ENCODE measurements at regions not wholly inside any gene's neighbourhood (a gene's known extent, or its start where the extent isn't known, plus 50 kb on each side); places are given as distances from the start of the nearest gene placed in this dataset.

DNA sequence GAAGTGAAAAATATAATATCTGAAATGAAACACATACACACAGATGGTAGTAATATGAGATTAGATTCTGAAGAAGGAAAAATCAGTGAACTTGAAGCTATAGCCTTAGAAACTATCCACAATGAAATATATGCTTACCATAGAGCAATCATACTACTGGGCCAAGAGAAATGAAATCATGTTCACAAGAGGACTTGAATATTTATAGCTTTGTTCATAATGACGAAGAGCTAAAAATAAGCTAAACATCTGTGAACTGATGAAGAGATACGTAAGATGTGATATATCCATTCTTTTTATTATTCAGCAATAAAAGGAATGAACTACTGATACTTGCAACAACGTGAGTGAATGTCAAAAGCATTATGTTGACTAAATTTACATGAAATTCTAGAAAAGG lies 92.6 kb upstream of the ALDH1B1 start:
- Histone ChIP-seq H3K4me3 (no peak overlapping the region), H3K27me3 (no peaks in the 10 kb centered on the region), H3K27ac (no peak overlapping the region), H3K36me3 (no peaks in the 10 kb centered on the region), H3K9me3 (no peaks in the 10 kb centered on the region), H4K20me1 (no peaks in the 10 kb centered on the region), H3K9ac (no peak overlapping the region), H3K4me1 (0 out of 2 replicates have a peak, but pooled peaks cover 4% of the 10 kb centered on the region), H3K4me2 (no peak overlapping the region)
- TF ChIP-seq Cebpa-rat (IDR thresholded peaks at IDR 0.05) = no peak

DNA sequence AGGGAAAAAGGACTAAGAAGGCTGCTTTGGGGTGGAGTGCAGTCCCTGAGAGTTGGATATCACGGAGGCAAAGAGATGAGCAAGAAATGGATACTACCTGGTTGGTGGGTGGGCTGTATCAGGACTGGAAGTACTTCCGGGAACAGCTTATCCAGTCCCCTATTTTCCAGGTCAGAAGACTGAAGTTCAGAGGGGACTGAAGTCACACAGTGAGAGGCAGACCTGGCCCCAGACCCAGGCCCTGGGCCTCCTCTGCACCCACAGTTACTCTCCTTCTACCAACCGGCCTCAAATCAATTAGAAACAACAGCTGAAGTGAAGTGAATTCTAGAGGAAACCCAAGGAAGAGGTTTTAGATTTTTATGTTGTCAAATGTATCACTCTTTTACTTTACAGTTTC lies 93.6 kb upstream of the ALDH1B1 start:
- Histone ChIP-seq H3K9me3 (no peaks in the 10 kb centered on the region), H3K36me3 (no peaks in the 10 kb centered on the region), H3K4me3 (no peak overlapping the region), H3K27me3 (no peaks in the 10 kb centered on the region), H3K27ac (no peak overlapping the region), H3K4me1 (0 out of 2 replicates have a peak, but pooled peaks cover 4% of the 10 kb centered on the region), H4K20me1 (no peaks in the 10 kb centered on the region), H3K9ac (no peak overlapping the region), H3K4me2 (no peak overlapping the region)
- no peak for TF ChIP-seq Cebpa-rat (IDR thresholded peaks at IDR 0.05)

GRCh38 chr9:38298503-38298902 lies 94.0 kb upstream of the ALDH1B1 start:
- TF ChIP-seq Cebpa-rat (IDR thresholded peaks at IDR 0.05) = no peak
- Histone ChIP-seq H3K36me3 (no peaks in the 10 kb centered on the region), H3K9ac (no peak overlapping the region), H3K9me3 (no peaks in the 10 kb centered on the region), H3K4me2 (no peak overlapping the region), H4K20me1 (no peaks in the 10 kb centered on the region), H3K4me1 (0 out of 2 replicates have a peak, but pooled peaks cover 4% of the 10 kb centered on the region), H3K27me3 (no peaks in the 10 kb centered on the region), H3K4me3 (no peak overlapping the region), H3K27ac (no peak overlapping the region)

DNA sequence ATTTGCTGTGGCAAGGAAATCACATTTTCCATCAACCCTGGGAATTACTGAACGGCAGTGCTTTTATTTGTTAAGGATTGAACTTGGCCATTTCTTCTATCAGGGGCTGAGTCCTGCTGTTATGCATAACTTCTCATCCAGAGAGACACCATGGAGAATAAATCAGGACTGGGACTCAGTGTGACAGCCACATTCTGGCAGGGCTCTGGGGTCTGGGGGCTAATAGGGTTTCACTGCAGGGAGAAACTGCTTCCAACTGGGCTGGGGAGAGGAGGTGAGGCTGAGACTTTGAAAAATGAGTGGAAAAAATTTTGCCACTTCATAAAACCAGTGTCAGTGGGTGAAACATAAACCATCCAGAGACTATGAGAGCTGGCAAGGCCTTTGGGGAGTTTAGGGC lies 95.7 kb upstream of the ALDH1B1 start:
- TF ChIP-seq Cebpa-rat (IDR thresholded peaks at IDR 0.05) = no peak

DNA sequence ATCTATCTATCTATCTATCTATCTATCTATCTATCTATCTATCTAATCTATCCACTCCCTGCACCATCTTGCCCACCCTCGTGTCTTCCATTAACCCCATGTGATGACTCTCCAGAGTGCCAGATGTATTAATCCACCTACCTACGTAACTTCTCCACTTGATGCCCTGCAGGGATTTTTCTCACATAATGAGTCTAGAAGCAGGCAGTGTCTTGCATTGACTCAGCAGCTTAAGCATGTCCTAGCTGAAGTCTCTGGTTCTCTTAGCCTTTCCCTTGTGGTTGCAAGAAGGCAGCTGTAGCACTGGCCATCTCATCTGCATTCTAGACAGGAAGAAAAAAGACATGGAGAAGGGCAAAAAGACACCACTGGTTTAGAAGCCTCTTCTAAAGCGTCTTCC lies 96.7 kb upstream of the ALDH1B1 start:
- Histone ChIP-seq H4K20me1 (no peaks in the 10 kb centered on the region), H3K9me3 (no peaks in the 10 kb centered on the region), H3K4me3 (no peak overlapping the region), H3K4me2 (no peak overlapping the region), H3K27me3 (no peaks in the 10 kb centered on the region), H3K9ac (no peak overlapping the region), H3K36me3 (no peaks in the 10 kb centered on the region), H3K27ac (no peak overlapping the region), H3K4me1 (0 out of 2 replicates have a peak, but pooled peaks cover 4% of the 10 kb centered on the region)
- TF ChIP-seq Cebpa-rat (IDR thresholded peaks at IDR 0.05) = no peak

More for the DNA sequence above, 95.7 kb upstream of the ALDH1B1 start:
- no peaks in the 10 kb centered on the region for H3K9me3 ChIP-seq
- no peak overlapping the region for H3K27ac ChIP-seq
- no peak overlapping the region for H3K9ac ChIP-seq
- H3K4me2 ChIP-seq = no peak overlapping the region
- H4K20me1 ChIP-seq = no peaks in the 10 kb centered on the region
- H3K36me3 ChIP-seq = no peaks in the 10 kb centered on the region
- no peaks in the 10 kb centered on the region for H3K27me3 ChIP-seq
- no peak overlapping the region for H3K4me3 ChIP-seq
- H3K4me1 ChIP-seq = 0 out of 2 replicates have a peak, but pooled peaks cover 4% of the 10 kb centered on the region

DNA sequence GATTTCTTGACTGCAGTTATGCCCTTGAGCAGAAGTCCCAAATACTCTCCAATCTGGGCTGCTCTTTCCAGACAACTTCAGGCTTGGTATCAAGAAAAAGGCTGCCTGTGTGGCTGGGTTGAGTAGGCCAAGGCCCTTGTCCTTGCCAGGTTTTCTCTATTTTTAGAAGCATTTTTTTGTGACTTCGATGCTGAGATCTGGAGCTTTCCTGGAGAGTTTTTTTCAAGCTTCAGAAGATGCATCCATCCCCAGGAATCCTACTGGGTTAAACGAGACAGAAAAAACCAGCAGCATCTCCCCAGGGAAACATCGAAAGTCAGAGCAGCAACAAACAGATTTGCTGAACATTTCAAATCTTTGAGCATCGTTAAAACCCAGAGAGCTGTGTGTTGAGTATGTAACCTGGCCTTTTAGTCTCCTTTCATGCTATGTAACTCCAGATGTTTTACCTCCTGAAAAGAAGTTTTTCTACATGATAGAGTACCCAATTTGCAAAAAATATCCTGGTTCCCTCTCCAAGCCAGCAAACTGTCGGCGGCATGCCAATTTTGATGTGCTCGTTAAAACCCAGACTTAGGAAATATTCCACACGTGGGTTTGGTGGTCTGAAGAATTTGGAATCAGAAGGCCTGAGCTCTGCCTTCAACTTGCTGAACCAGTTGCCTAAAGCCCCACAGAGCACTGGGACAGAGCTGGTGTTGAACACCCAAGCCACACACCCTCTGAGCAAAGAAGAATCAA lies 98.1 kb upstream of the ALDH1B1 start:
- Histone ChIP-seq H3K27ac (no peak overlapping the region), H3K27me3 (no peaks in the 10 kb centered on the region)
- no peak for TF ChIP-seq Cebpa-rat (IDR thresholded peaks at IDR 0.05)

DNA sequence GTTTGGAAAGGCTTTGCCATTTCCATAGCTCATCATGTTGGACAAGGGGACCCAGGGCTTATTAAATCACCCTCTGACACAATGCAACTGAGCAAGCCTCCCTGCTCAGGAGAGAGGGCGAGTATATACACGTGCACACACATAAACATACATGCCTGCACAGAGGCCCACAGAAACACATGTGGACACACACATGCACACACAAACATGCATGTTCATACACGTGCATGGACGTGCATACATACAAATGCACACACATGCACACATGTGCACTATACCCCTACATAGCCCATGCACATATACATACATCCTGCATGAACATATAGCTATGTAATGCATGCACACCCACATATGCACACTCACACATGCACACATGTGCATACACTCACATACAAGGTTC lies 99.5 kb upstream of the ALDH1B1 start:
- Histone ChIP-seq H4K20me1 (no peaks in the 10 kb centered on the region), H3K4me1 (no peaks in the 10 kb centered on the region), H3K9ac (no peak overlapping the region), H3K27ac (no peak overlapping the region), H3K4me3 (no peak overlapping the region), H3K9me3 (no peaks in the 10 kb centered on the region), H3K27me3 (no peaks in the 10 kb centered on the region), H3K4me2 (no peak overlapping the region), H3K36me3 (no peaks in the 10 kb centered on the region)
- TF ChIP-seq Cebpa-rat (IDR thresholded peaks at IDR 0.05) = no peak

More for the DNA sequence above, 98.1 kb upstream of the ALDH1B1 start:
- Histone ChIP-seq H3K4me3 (no peak overlapping the region), H4K20me1 (no peaks in the 10 kb centered on the region), H3K9ac (no peak overlapping the region), H3K36me3 (no peaks in the 10 kb centered on the region), H3K9me3 (no peaks in the 10 kb centered on the region), H3K4me1 (no peaks in the 10 kb centered on the region), H3K4me2 (no peak overlapping the region)

DNA sequence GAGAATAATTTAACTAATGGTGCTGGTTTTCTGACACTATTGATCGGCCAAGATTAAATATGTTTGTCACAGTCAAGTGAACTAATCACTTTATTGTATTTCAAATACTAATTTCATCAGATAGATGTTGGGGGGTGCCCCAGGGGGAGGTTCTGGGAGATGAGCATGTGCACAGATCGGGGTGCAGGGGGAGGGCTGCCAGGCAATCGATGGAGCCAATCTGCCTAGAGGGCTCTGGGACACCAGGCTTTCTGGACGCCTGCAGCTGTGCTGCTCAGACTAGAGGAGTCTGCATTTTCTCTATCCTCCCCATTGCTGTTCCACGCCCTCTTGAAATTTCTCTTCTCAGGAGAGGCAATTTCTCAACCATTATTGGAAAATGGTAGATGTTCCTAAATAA lies 100.0 kb upstream of the ALDH1B1 start:
- no peaks in the 10 kb centered on the region for H3K9me3 ChIP-seq
- no peaks in the 10 kb centered on the region for H3K36me3 ChIP-seq
- H3K4me2 ChIP-seq = no peak overlapping the region
- TF ChIP-seq Cebpa-rat (IDR thresholded peaks at IDR 0.05) = no peak
- no peak overlapping the region for H3K4me3 ChIP-seq
- no peaks in the 10 kb centered on the region for H3K4me1 ChIP-seq
- H3K27ac ChIP-seq = no peak overlapping the region
- no peaks in the 10 kb centered on the region for H3K27me3 ChIP-seq
- no peaks in the 10 kb centered on the region for H4K20me1 ChIP-seq
- H3K9ac ChIP-seq = no peak overlapping the region

DNA sequence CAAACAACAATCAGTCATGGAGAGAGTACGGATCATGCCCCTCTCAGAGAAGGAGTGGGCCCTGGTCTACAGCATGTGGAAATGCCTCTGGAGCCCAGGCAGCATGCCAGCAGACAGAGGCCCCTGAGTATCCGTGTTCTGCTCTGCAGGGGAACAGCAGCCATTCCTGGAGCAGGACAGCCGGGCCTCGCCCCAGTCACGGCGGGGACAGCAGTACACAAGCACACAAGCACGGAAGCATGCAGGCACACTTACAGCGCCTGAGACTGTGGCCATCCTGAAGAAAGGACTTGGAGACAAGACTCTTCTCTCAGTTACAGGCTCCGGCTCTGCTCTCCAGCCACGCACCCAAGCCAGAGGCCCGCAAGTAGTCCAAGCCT lies 102.6 kb upstream of the ALDH1B1 start:
- Histone ChIP-seq H3K4me1 (no peaks in the 10 kb centered on the region), H3K4me3 (no peak overlapping the region), H3K9ac (no peak overlapping the region), H3K36me3 (no peaks in the 10 kb centered on the region), H4K20me1 (no peaks in the 10 kb centered on the region), H3K27ac (no peak overlapping the region), H3K9me3 (no peaks in the 10 kb centered on the region), H3K27me3 (no peaks in the 10 kb centered on the region), H3K4me2 (no peak overlapping the region)
- no peak for TF ChIP-seq Cebpa-rat (IDR thresholded peaks at IDR 0.05)

DNA sequence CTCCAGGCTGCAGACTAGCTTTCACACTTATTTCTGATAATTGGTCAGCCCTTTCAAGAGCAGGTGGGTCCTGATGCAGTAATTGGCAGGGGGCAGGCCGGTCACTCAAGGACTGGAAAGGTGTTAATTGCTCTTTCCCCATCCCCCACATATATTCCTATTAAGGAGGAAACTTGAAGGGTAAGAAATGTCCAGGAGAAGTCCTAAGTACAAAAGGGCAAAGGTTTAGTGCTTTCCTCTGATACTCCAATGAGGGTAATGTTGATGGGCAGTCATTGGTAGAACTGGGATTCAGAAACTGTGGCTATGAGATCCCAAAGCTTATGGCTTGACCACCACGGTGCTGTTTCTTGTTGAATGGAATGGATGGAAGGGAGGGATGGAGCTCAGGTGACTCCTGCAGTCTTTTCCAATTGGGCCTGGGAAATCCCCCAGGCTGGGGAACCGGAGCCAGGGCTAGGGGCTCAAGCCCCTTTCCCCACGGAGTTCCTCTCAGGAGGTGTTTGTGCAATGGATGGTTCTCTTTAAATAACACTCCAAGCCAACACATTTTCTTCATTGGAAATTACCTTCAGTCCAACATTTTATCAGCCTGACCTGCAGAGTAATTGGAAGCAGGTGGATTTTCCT lies 103.2 kb upstream of the ALDH1B1 start:
- no peak overlapping the region for H3K4me3 ChIP-seq
- no peak for TF ChIP-seq Cebpa-rat (IDR thresholded peaks at IDR 0.05)
- H3K4me1 ChIP-seq = no peaks in the 10 kb centered on the region
- no peak overlapping the region for H3K27ac ChIP-seq
- H3K27me3 ChIP-seq = no peaks in the 10 kb centered on the region
- H3K9ac ChIP-seq = no peak overlapping the region
- H3K9me3 ChIP-seq = no peaks in the 10 kb centered on the region
- no peaks in the 10 kb centered on the region for H3K36me3 ChIP-seq
- H3K4me2 ChIP-seq = no peak overlapping the region
- H4K20me1 ChIP-seq = no peaks in the 10 kb centered on the region

Measured in BLaER1 (cell line).